Keratinocyte (primary cell): ENCODE measurements at regions not wholly inside any gene's neighbourhood (a gene's known extent, or its start where the extent isn't known, plus 50 kb on each side); places are given as distances from the start of the nearest gene placed in this dataset.

Experiments
- DNase-seq: peaks from one replicate; pipeline ENCODE4 v3.0.0-alpha.2; 2011; ENCODE audit warnings: low read depth, missing footprints, low spot score
- FAIRE-seq: peaks from 2 replicates; lab custom pipeline; 2011; peaks lifted over from hg19 to GRCh38; lab: Jason Lieb, UNC
- H2AFZ ChIP-seq: 2 replicates; pipeline ENCODE4 v1.6.0; 2012; ENCODE audit warnings: low read length, control low read depth, inconsistent platforms; ENCODE audit not compliant: control insufficient read depth
- H3K27ac ChIP-seq: 2 replicates; pipeline ENCODE4 v1.5.1; 2011; ENCODE audit warnings: low read length; ENCODE audit not compliant: control insufficient read depth, insufficient read depth
- H3K27me3 ChIP-seq: 3 replicates; pipeline ENCODE4 v1.6.0; 2011; ENCODE audit warnings: low read length; ENCODE audit not compliant: control insufficient read depth, insufficient read depth; ENCODE audit errors: extremely low read depth
- H3K36me3 ChIP-seq, 2 experiments: 2 replicates in 1 of 2; 3 replicates in 1 of 2; pipeline ENCODE4 v1.5.1; 2011; ENCODE audit warnings: low read length in 2 of 2, mild to moderate bottlenecking in 1 of 2; ENCODE audit not compliant: control insufficient read depth in 2 of 2, insufficient read depth in 2 of 2; ENCODE audit errors: extremely low read depth in 1 of 2
- H3K4me1 ChIP-seq: 3 replicates; pipeline ENCODE4 v1.5.1; 2011; ENCODE audit warnings: low read length; ENCODE audit not compliant: control insufficient read depth, insufficient read depth; ENCODE audit errors: extremely low read depth
- H3K4me2 ChIP-seq: 3 replicates; pipeline ENCODE4 v1.6.0; 2011; ENCODE audit warnings: low read depth, low read length; ENCODE audit not compliant: control insufficient read depth, insufficient read depth; ENCODE audit errors: extremely low read depth
- H3K4me3 ChIP-seq, 3 experiments: fragments of 200-600 bp in 1 of 3; sonication (generic) in 1 of 3; 2 replicates in 2 of 3; 3 replicates in 1 of 3; pipeline ENCODE4 v1.5.1; 2011 to 2016; ENCODE audit warnings: low read length in 3 of 3, mild to moderate bottlenecking in 3 of 3, control low read depth in 2 of 3, inconsistent platforms in 1 of 3, low read depth in 1 of 3, mixed read lengths in 1 of 3, mixed run types in 1 of 3, moderate library complexity in 1 of 3; ENCODE audit not compliant: control insufficient read depth in 2 of 3, insufficient read depth in 2 of 3; ENCODE audit errors: extremely low read depth in 1 of 3
- H3K79me2 ChIP-seq: 2 replicates; pipeline ENCODE4 v1.6.0; 2012; ENCODE audit warnings: low read length; ENCODE audit not compliant: control insufficient read depth, insufficient read depth
- H3K9ac ChIP-seq: 3 replicates; pipeline ENCODE4 v1.6.0; 2011; ENCODE audit warnings: low read length; ENCODE audit not compliant: control insufficient read depth, insufficient read depth; ENCODE audit errors: extremely low read depth
- H3K9me1 ChIP-seq: 3 replicates; pipeline ENCODE4 v1.6.0; 2011; ENCODE audit warnings: low read length; ENCODE audit not compliant: control insufficient read depth, insufficient read depth; ENCODE audit errors: extremely low read depth
- H3K9me3 ChIP-seq: 2 replicates; pipeline ENCODE4 v1.5.1; 2012; ENCODE audit warnings: low read depth, low read length; ENCODE audit not compliant: control insufficient read depth
- H4K20me1 ChIP-seq: 3 replicates; pipeline ENCODE4 v1.6.0; 2011; ENCODE audit warnings: low read length; ENCODE audit not compliant: control insufficient read depth, insufficient read depth; ENCODE audit errors: extremely low read depth
- EZH2 ChIP-seq: IDR thresholded peaks from one replicate; pipeline ENCODE4 v1.6.1; 2012; ENCODE audit warnings: inconsistent platforms, mild to moderate bottlenecking, low read length, moderate library complexity
- dilution Hi-C: fragments of 300-500 bp; cut with MboI; formaldehyde crosslinking; loops from one replicate; pipeline ENCODE4 v1.7.0; 2020; ENCODE audit warnings: low sequenced_read_pairs; ENCODE audit not compliant: extremely low pct_ligation_motif_present
- TF ChIP-seq, protein P1 (sequence below), 3 experiments: IDR thresholded peaks in 1 of 3; conservative IDR thresholded peaks in 1 of 3; optimal IDR thresholded peaks in 1 of 3; 2 replicates in 2 of 3; 3 replicates in 1 of 3; pipeline versions ENCODE3 to v1.5.1; 2011; ENCODE audit warnings: low read length in 3 of 3, mild to moderate bottlenecking in 3 of 3, moderate library complexity in 2 of 3, control low read depth in 1 of 3, inconsistent platforms in 1 of 3; ENCODE audit not compliant: insufficient read depth in 2 of 3; ENCODE audit errors: extremely low read depth in 1 of 3

DNA sequence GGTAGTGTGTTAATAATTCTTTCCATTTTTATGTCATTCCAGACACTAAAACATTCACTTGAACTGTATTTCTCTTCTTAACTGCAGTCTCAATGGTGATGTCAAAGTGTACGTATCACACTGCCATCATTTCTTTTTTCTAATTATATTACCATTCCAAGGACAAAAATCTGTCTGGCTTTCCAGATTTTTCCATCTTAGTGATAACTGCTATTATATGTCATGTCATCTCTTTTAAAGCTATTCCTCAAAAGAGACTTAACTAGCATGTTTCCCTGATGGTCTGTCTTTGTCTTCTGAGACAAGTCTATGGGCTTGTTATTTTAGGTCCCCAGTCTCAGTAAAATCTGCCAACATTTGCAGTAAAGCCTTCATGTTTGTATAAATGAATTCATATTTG lies 1207.1 kb downstream of the PCDH17 start:
- Histone ChIP-seq H3K4me1 (no peaks in the 10 kb centered on the region), H3K36me3 (no peaks in the 10 kb centered on the region), H3K4me2 (no peak overlapping the region), H3K9ac (no peak overlapping the region), H4K20me1 (no peaks in the 10 kb centered on the region), H2AFZ (no peak overlapping the region), H3K79me2 (no peaks in the 10 kb centered on the region), H3K27ac (no peak overlapping the region), H3K9me1 (no peaks in the 10 kb centered on the region), H3K9me3 (no peaks in the 10 kb centered on the region), H3K4me3 (no peak overlapping the region), H3K27me3 (no peaks in the 10 kb centered on the region)
- dilution Hi-C loops, result no loop called here
- no peak for TF ChIP-seq EZH2
- TF ChIP-seq, protein P1, sequence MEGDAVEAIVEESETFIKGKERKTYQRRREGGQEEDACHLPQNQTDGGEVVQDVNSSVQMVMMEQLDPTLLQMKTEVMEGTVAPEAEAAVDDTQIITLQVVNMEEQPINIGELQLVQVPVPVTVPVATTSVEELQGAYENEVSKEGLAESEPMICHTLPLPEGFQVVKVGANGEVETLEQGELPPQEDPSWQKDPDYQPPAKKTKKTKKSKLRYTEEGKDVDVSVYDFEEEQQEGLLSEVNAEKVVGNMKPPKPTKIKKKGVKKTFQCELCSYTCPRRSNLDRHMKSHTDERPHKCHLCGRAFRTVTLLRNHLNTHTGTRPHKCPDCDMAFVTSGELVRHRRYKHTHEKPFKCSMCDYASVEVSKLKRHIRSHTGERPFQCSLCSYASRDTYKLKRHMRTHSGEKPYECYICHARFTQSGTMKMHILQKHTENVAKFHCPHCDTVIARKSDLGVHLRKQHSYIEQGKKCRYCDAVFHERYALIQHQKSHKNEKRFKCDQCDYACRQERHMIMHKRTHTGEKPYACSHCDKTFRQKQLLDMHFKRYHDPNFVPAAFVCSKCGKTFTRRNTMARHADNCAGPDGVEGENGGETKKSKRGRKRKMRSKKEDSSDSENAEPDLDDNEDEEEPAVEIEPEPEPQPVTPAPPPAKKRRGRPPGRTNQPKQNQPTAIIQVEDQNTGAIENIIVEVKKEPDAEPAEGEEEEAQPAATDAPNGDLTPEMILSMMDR (optimal IDR thresholded peaks at IDR 0.05 in 1 of 3, IDR thresholded peaks at IDR 0.05 in 1 of 3, conservative IDR thresholded peaks at IDR 0.05 in 1 of 3; ENCODE audit: extremely low read depth in 1 of 3, insufficient read depth in 2 of 3, low read length in 3 of 3), result no peak
- FAIRE-seq (no peak), DNase-seq (no peak)

DNA sequence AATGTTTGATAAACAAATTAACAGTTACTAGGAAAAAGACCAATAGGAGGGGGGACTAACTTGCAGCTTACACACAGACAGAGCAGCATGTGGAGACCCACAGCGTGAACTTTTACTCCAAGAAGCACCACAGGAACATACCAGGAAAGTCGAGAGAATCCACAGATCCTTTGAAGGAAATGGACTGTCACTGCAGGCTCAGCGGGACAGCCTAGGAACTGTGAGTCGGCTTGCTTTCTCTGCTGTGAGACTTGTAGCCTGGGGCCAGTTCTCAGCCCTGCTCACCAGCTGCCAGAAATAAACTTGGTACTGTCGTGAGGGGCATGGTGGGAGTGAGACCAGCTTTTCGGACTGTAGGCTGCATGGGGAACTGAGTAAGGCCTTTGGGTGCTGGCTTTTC lies 1211.5 kb downstream of the PCDH17 start:
- dilution Hi-C loops, result no loop called here
- Histone ChIP-seq H3K79me2 (no peaks in the 10 kb centered on the region), H3K4me1 (no peaks in the 10 kb centered on the region), H3K9me3 (no peaks in the 10 kb centered on the region), H3K4me3 (no peak overlapping the region), H3K27ac (no peak overlapping the region), H3K9ac (no peak overlapping the region), H3K36me3 (no peaks in the 10 kb centered on the region), H3K9me1 (no peaks in the 10 kb centered on the region), H2AFZ (no peak overlapping the region), H3K27me3 (no peaks in the 10 kb centered on the region), H3K4me2 (no peak overlapping the region), H4K20me1 (no peaks in the 10 kb centered on the region)
- FAIRE-seq (no peak), DNase-seq (no peak)
- TF ChIP-seq, protein P1 (optimal IDR thresholded peaks at IDR 0.05 in 1 of 3, IDR thresholded peaks at IDR 0.05 in 1 of 3, conservative IDR thresholded peaks at IDR 0.05 in 1 of 3; ENCODE audit: extremely low read depth in 1 of 3, insufficient read depth in 2 of 3, low read length in 3 of 3), result no peak
- TF ChIP-seq EZH2, result no peak
